Cardiac fibroblast (primary cell): ENCODE measurements at regions not wholly inside any gene's neighbourhood (a gene's known extent, or its start where the extent isn't known, plus 50 kb on each side); places are given as distances from the start of the nearest gene placed in this dataset.

ENCODE experiments used
- DNase-seq, 2 donors: peaks; one replicate each; pipeline versions ENCODE4 v3.0.0 to v3.0.0-alpha.2; 2010; ENCODE audit warnings: low read depth in 2 of 2
- H3K4me3 ChIP-seq, 2 donors: replicated peaks in 1 of 2; 1 replicate in 1 of 2; 2 replicates in 1 of 2; pipeline ENCODE4 v1.5.1; 2011; ENCODE audit warnings: low read depth in 2 of 2, low read length in 2 of 2, mild to moderate bottlenecking in 2 of 2, moderate library complexity in 1 of 2
- CTCF ChIP-seq: IDR thresholded peaks from one replicate; pipeline ENCODE4 v1.5.1; 2011; ENCODE audit warnings: low read depth, mild to moderate bottlenecking, low read length, inconsistent platforms

GRCh38 chr1:115496904-115497527 is 144.8 kb upstream of the VANGL1 start:
- peak in 1 of 2 donors; percentile 65 for DNase-seq
- no peak for TF ChIP-seq CTCF
- H3K4me3 ChIP-seq: no peak overlapping the region

- peak in 1 of 2 donors; percentile 74 for DNase-seq
- no peak overlapping the region for H3K4me3 ChIP-seq
- TF ChIP-seq CTCF: no peak
Measured at GRCh38 chr1:115495625-115496024, 146.1 kb upstream of the VANGL1 start.

GRCh38 chr1:115495111-115495510 is 146.7 kb upstream of the VANGL1 start:
- no peak overlapping the region for H3K4me3 ChIP-seq
- no peak for TF ChIP-seq CTCF
- DNase-seq: no peak

GRCh38 chr1:115493834-115494233 is 147.9 kb upstream of the VANGL1 start:
- no peak overlapping the region for H3K4me3 ChIP-seq
- no peak for DNase-seq
- TF ChIP-seq CTCF: no peak

- TF ChIP-seq CTCF: no peak
- peak in 1 of 2 donors; percentile 37 for DNase-seq
- H3K4me3 ChIP-seq: no peak overlapping the region
Measured at GRCh38 chr1:115492880-115493279, 148.9 kb upstream of the VANGL1 start.

GRCh38 chr1:115492019-115492595 is 149.7 kb upstream of the VANGL1 start:
- DNase-seq: no peak
- TF ChIP-seq CTCF: no peak
- H3K4me3 ChIP-seq: no peak overlapping the region
